HEK293 (cell line): ENCODE measurements at regions not wholly inside any gene's neighbourhood (a gene's known extent, or its start where the extent isn't known, plus 50 kb on each side); places are given as distances from the start of the nearest gene placed in this dataset.

Experiments
- BCL11A ChIP-seq: fragments of 450-650 bp; formaldehyde crosslinking; IDR thresholded peaks from 2 replicates; pipeline ENCODE4 v1.5.1; 2016; ENCODE audit warnings: low read depth, missing biosample characterization, missing genetic modification characterization
- HOXA7 ChIP-seq: sonication (generic); formaldehyde crosslinking; IDR thresholded peaks from 2 replicates; pipeline ENCODE4 v1.8.1; 2022; ENCODE audit warnings: missing genetic modification reagents, borderline replicate concordance
- SP2 ChIP-seq: fragments of 450-650 bp; formaldehyde crosslinking; IDR thresholded peaks from 2 replicates; pipeline ENCODE4 v1.5.1; 2016; ENCODE audit warnings: missing biosample characterization, missing genetic modification characterization
- ZBTB1 ChIP-seq: fragments of 450-650 bp; formaldehyde crosslinking; IDR thresholded peaks from 2 replicates; pipeline ENCODE4 v1.5.1; 2016; ENCODE audit warnings: missing biosample characterization, missing genetic modification characterization
- ZNF24 ChIP-seq: fragments of 450-650 bp; formaldehyde crosslinking; IDR thresholded peaks from 2 replicates; pipeline ENCODE4 v1.5.1; 2016; ENCODE audit warnings: missing biosample characterization, missing genetic modification characterization
- ZNF624 ChIP-seq: fragments of 450-650 bp; formaldehyde crosslinking; IDR thresholded peaks from 2 replicates; pipeline ENCODE4 v1.5.1; 2017; ENCODE audit warnings: missing biosample characterization, missing genetic modification characterization
- ZNF747 ChIP-seq: fragments of 450-650 bp; formaldehyde crosslinking; IDR thresholded peaks from 2 replicates; pipeline ENCODE4 v1.5.1; 2016; ENCODE audit warnings: missing biosample characterization, missing genetic modification characterization
- ZNF76 ChIP-seq: fragments of 450-650 bp; formaldehyde crosslinking; IDR thresholded peaks from 2 replicates; pipeline ENCODE4; 2016; ENCODE audit warnings: low read depth, missing biosample characterization, missing genetic modification characterization, borderline replicate concordance
- ZNF843 ChIP-seq: fragments of 450-650 bp; formaldehyde crosslinking; IDR thresholded peaks from 2 replicates; pipeline ENCODE4 v1.5.1; 2016; ENCODE audit warnings: missing biosample characterization, missing genetic modification characterization
- TF ChIP-seq, protein P1 (sequence below): fragments of 450-650 bp; formaldehyde crosslinking; IDR thresholded peaks from 2 replicates; pipeline ENCODE4 v1.5.1; 2016; ENCODE audit warnings: missing biosample characterization, missing genetic modification characterization
- TF ChIP-seq, protein P2 (sequence below): fragments of 450-650 bp; formaldehyde crosslinking; IDR thresholded peaks from 2 replicates; pipeline ENCODE4 v1.5.1; 2016; ENCODE audit warnings: missing biosample characterization, missing genetic modification characterization
- TF ChIP-seq, protein P3 (sequence below): fragments of 450-650 bp; formaldehyde crosslinking; IDR thresholded peaks from 2 replicates; pipeline ENCODE4 v1.5.1; 2016; ENCODE audit warnings: missing biosample characterization, missing genetic modification characterization

DNA sequence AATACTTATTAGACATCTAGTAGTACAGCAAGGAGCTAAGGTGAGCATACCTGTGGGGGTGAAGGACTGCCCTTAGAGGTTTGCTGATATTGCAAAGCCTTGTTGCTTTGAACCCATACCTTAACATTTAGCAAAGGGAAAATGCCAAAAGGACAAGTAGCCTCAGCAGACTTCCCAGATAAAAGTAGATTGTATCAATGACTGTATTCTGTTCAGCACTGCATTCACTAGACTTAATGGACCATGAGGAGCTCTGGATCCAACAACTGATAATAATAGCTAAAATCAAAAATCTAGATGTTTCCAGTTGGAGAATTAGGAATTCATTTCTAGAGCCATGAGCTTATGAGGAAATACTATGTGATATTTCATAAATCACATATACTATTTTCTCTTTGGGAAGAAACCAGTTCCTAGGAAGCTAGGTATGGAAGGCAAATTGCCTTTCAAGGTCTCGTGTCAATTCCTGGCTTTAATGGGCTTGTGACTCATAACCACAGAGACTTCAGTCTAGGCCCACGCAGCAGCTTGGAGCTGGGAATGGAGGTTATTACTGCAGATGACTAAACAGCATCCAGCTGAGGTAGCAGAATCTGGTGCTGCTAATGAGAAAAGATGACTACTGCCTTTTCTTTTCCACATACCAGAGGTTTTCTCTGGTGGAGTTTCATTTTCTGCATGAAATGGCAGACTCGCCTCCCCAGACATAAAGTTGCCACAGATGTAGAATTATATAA is 191.2 kb upstream of the NABP1 start:
- no peak for TF ChIP-seq ZNF76
- TF ChIP-seq, protein P1, sequence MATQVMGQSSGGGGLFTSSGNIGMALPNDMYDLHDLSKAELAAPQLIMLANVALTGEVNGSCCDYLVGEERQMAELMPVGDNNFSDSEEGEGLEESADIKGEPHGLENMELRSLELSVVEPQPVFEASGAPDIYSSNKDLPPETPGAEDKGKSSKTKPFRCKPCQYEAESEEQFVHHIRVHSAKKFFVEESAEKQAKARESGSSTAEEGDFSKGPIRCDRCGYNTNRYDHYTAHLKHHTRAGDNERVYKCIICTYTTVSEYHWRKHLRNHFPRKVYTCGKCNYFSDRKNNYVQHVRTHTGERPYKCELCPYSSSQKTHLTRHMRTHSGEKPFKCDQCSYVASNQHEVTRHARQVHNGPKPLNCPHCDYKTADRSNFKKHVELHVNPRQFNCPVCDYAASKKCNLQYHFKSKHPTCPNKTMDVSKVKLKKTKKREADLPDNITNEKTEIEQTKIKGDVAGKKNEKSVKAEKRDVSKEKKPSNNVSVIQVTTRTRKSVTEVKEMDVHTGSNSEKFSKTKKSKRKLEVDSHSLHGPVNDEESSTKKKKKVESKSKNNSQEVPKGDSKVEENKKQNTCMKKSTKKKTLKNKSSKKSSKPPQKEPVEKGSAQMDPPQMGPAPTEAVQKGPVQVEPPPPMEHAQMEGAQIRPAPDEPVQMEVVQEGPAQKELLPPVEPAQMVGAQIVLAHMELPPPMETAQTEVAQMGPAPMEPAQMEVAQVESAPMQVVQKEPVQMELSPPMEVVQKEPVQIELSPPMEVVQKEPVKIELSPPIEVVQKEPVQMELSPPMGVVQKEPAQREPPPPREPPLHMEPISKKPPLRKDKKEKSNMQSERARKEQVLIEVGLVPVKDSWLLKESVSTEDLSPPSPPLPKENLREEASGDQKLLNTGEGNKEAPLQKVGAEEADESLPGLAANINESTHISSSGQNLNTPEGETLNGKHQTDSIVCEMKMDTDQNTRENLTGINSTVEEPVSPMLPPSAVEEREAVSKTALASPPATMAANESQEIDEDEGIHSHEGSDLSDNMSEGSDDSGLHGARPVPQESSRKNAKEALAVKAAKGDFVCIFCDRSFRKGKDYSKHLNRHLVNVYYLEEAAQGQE (tag by site-specific recombination) = no peak
- no peak for TF ChIP-seq ZNF624 (tag by site-specific recombination)
- TF ChIP-seq SP2 (tag by site-specific recombination) = no peak
- no peak for TF ChIP-seq ZNF747 (tag by site-specific recombination)
- TF ChIP-seq, protein P2, sequence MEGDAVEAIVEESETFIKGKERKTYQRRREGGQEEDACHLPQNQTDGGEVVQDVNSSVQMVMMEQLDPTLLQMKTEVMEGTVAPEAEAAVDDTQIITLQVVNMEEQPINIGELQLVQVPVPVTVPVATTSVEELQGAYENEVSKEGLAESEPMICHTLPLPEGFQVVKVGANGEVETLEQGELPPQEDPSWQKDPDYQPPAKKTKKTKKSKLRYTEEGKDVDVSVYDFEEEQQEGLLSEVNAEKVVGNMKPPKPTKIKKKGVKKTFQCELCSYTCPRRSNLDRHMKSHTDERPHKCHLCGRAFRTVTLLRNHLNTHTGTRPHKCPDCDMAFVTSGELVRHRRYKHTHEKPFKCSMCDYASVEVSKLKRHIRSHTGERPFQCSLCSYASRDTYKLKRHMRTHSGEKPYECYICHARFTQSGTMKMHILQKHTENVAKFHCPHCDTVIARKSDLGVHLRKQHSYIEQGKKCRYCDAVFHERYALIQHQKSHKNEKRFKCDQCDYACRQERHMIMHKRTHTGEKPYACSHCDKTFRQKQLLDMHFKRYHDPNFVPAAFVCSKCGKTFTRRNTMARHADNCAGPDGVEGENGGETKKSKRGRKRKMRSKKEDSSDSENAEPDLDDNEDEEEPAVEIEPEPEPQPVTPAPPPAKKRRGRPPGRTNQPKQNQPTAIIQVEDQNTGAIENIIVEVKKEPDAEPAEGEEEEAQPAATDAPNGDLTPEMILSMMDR (tag by site-specific recombination) = no peak
- no peak for TF ChIP-seq BCL11A
- no peak for TF ChIP-seq ZNF843
- no peak for TF ChIP-seq ZNF24 (tag by site-specific recombination)
- no peak for TF ChIP-seq HOXA7
- TF ChIP-seq ZBTB1 = no peak
- TF ChIP-seq, protein P3, sequence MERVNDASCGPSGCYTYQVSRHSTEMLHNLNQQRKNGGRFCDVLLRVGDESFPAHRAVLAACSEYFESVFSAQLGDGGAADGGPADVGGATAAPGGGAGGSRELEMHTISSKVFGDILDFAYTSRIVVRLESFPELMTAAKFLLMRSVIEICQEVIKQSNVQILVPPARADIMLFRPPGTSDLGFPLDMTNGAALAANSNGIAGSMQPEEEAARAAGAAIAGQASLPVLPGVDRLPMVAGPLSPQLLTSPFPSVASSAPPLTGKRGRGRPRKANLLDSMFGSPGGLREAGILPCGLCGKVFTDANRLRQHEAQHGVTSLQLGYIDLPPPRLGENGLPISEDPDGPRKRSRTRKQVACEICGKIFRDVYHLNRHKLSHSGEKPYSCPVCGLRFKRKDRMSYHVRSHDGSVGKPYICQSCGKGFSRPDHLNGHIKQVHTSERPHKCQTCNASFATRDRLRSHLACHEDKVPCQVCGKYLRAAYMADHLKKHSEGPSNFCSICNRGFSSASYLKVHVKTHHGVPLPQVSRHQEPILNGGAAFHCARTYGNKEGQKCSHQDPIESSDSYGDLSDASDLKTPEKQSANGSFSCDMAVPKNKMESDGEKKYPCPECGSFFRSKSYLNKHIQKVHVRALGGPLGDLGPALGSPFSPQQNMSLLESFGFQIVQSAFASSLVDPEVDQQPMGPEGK (tag by site-specific recombination) = no peak
